Activated T-cell treated with anti-CD3 and anti-CD28 coated beads, Interleukin-2, amount 50 U/mL, for 4 hours (primary cell): ENCODE measurements at regions not wholly inside any gene's neighbourhood (a gene's known extent, or its start where the extent isn't known, plus 50 kb on each side); places are given as distances from the start of the nearest gene placed in this dataset.
"Not testable (repeated sequence)": the region's sequence is repeated elsewhere in the genome, so short reads cannot be mapped to it uniquely, and the experiment has no call there.

Source experiments
- ATAC-seq, 2 donors: fragments of 200-7000 bp; cut with Tn5 transposase; one replicate each; pipeline ENCODE4 v1.10.0; 2021
- DNase-seq: peaks from one replicate; pipeline ENCODE4 v3.0.0-alpha.2; 2020
- H3K27me3 Mint-ChIP-seq: one replicate; pipeline ENCODE4 v1.8.0; 2021; ENCODE audit warnings: low read depth, mixed read lengths
- H3K36me3 Mint-ChIP-seq: one replicate; pipeline ENCODE4 v1.8.0; 2022; ENCODE audit warnings: mixed read lengths; ENCODE audit not compliant: insufficient read depth
- H3K4me1 Mint-ChIP-seq: one replicate; pipeline ENCODE4 v1.8.0; 2021; ENCODE audit warnings: low read depth, mixed read lengths
- H3K4me3 Mint-ChIP-seq: one replicate; pipeline ENCODE4 v1.8.0; 2021; ENCODE audit warnings: mild to moderate bottlenecking, moderate library complexity, mixed read lengths
- H3K9me3 Mint-ChIP-seq: one replicate; pipeline ENCODE4 v1.8.0; 2021; ENCODE audit warnings: mixed read lengths

DNA sequence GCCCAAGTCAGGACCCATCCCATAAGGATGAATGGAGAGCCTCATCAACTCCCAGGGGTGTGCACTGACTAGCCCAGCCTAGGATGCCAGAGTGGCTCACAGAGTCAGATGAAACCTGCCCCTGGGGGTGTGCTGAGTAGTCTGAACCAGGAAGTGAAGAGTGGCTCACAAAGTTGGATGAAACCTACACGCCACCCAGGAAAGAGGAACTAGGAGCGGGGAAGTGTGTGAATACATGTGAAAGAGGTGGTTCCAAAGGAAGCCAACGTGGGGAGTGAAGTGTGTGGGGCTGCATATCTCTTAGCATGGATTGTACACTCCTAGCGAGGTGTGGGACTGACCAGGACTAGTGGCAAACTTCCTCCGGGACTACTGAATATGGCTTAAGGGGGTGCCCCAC, 902.1 kb upstream of the NDST4 start:
- H3K4me1 Mint-ChIP-seq: no peaks in the 10 kb centered on the region

GRCh38 chr4:116015062-116015461, 901.6 kb upstream of the NDST4 start:
- Mint-ChIP-seq H3K36me3 (no peaks in the 10 kb centered on the region), H3K4me1 (no peaks in the 10 kb centered on the region), H3K27me3 (no peaks in the 10 kb centered on the region), H3K9me3 (peaks cover 34% of the 10 kb centered on the region), H3K4me3 (no peak overlapping the region)
- DNase-seq: no peak
- ATAC-seq: no peak

More for the DNA sequence above, 902.1 kb upstream of the NDST4 start:
- H3K4me3 Mint-ChIP-seq: no peak overlapping the region
- no peaks in the 10 kb centered on the region for H3K27me3 Mint-ChIP-seq
- no peaks in the 10 kb centered on the region for H3K36me3 Mint-ChIP-seq
- no peak for ATAC-seq
- H3K9me3 Mint-ChIP-seq: peaks cover 38% of the 10 kb centered on the region
- no peak for DNase-seq

- Mint-ChIP-seq H3K4me1 (no peaks in the 10 kb centered on the region), H3K27me3 (no peaks in the 10 kb centered on the region), H3K9me3 (peaks cover 16% of the 10 kb centered on the region), H3K36me3 (no peaks in the 10 kb centered on the region), H3K4me3 (no peak overlapping the region)
- ATAC-seq (no peak), DNase-seq (no peak)
Measured at GRCh38 chr4:116010923-116011322, 897.5 kb upstream of the NDST4 start.

- Mint-ChIP-seq H3K27me3 (no peaks in the 10 kb centered on the region), H3K4me3 (no peak overlapping the region), H3K9me3 (peaks cover 3% of the 10 kb centered on the region), H3K36me3 (no peaks in the 10 kb centered on the region), H3K4me1 (no peaks in the 10 kb centered on the region)
- no peak for ATAC-seq
- no peak for DNase-seq
Measured at GRCh38 chr4:116005806-116006088, 892.3 kb upstream of the NDST4 start.

DNA sequence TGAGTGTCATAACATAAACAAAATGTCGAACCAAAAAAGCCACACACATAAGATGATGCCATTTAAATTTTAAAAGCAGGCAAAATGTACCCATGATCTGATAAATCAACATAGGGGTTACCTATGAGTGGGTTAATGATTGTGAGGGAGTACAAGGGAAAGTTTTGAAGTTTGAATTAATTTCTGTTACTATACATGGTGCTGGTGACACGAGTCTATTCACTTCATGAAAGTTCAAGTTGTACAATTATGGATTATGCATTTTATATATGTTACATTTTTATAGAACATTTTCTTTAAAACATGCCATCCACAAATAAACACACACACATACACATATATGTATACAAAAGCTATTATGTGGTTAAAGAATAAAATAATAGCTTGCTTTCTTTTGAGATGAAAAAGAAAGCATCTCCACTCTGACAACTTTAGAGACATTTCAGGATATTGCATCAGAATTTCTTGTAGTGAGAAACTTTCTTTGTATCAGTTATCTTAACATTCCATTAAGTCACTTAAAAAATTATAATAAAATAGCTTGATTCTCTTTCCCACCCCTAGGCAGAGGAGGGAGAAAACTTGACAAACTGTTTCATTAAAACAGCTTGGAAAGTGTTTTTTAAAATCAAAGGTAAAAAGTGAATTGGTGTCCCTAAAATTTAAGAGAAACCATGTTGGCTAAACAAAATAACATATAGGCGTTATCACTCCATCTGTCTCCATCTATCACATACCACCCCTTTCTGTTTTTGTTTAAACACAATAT, 891.8 kb upstream of the NDST4 start:
- Mint-ChIP-seq H3K27me3 (no peaks in the 10 kb centered on the region), H3K36me3 (no peaks in the 10 kb centered on the region), H3K4me1 (no peaks in the 10 kb centered on the region), H3K4me3 (no peak overlapping the region), H3K9me3 (peaks cover 3% of the 10 kb centered on the region)
- DNase-seq (no peak), ATAC-seq (no peak)

DNA sequence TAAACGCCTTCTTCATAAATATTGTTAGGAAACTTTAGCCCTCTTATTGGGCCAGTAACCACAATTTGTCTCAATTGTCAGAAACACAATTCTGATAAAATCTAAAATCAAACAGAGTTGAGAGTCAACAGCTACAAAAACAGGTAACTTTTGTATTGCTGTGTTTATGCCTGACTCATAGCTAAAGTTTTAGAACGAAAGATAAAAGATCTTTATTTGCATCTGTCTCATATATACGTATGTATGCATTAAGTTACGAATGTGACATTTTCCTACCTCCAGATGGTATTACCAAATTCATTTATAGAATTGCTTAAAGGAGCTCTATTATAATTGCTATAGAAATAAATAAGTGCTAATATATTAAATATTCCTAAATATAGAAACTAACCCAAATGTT, 887.9 kb upstream of the NDST4 start:
- H3K36me3 Mint-ChIP-seq: no peaks in the 10 kb centered on the region
- H3K27me3 Mint-ChIP-seq: no peaks in the 10 kb centered on the region
- DNase-seq: no peak
- no peak for ATAC-seq
- H3K4me1 Mint-ChIP-seq: no peaks in the 10 kb centered on the region
- H3K9me3 Mint-ChIP-seq: peaks cover 6% of the 10 kb centered on the region
- no peak overlapping the region for H3K4me3 Mint-ChIP-seq

- ATAC-seq (no peak), DNase-seq (no peak)
- H3K4me1 Mint-ChIP-seq: no peaks in the 10 kb centered on the region
- H3K9me3 Mint-ChIP-seq: peaks cover under 1% of the 10 kb centered on the region
- no peaks in the 10 kb centered on the region for H3K36me3 Mint-ChIP-seq
- no peak overlapping the region for H3K4me3 Mint-ChIP-seq
- H3K27me3 Mint-ChIP-seq: no peaks in the 10 kb centered on the region
Measured at GRCh38 chr4:115986573-115986972, 873.2 kb upstream of the NDST4 start.

GRCh38 chr4:115975421-115976001, 862.1 kb upstream of the NDST4 start:
- H3K27me3 Mint-ChIP-seq, ATAC-seq, DNase-seq, H3K9me3 Mint-ChIP-seq, H3K36me3 Mint-ChIP-seq, H3K4me3 Mint-ChIP-seq, H3K4me1 Mint-ChIP-seq: not testable (repeated sequence)

- no peak for ATAC-seq
- DNase-seq: no peak
- no peaks in the 10 kb centered on the region for H3K36me3 Mint-ChIP-seq
- H3K9me3 Mint-ChIP-seq: no peaks in the 10 kb centered on the region
- H3K27me3 Mint-ChIP-seq: no peaks in the 10 kb centered on the region
- no peaks in the 10 kb centered on the region for H3K4me1 Mint-ChIP-seq
- no peak overlapping the region for H3K4me3 Mint-ChIP-seq
Measured at GRCh38 chr4:115973768-115974167, 860.3 kb upstream of the NDST4 start.

DNA sequence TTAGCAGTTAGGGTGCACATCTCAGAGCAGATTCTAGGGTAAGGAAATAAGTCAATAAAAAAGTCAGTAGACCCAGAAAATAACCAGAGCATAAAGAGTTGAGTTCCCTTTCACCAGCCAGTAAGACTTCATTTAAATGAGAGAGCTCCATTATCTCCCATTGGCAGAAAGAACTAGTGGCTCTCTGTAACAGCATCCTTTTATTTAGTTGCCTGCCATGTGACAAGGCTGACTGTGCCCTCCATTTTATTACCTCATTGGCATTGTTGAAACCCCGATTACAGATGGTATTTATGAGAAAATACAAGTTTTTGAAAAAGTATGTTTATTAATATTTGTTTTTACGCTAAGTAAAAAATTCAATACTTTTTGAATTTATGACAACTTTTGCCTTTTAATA, 859.5 kb upstream of the NDST4 start:
- Mint-ChIP-seq H3K36me3 (no peaks in the 10 kb centered on the region), H3K4me1 (no peaks in the 10 kb centered on the region), H3K4me3 (no peak overlapping the region), H3K9me3 (no peaks in the 10 kb centered on the region), H3K27me3 (no peaks in the 10 kb centered on the region)
- ATAC-seq (no peak), DNase-seq (no peak)

DNA sequence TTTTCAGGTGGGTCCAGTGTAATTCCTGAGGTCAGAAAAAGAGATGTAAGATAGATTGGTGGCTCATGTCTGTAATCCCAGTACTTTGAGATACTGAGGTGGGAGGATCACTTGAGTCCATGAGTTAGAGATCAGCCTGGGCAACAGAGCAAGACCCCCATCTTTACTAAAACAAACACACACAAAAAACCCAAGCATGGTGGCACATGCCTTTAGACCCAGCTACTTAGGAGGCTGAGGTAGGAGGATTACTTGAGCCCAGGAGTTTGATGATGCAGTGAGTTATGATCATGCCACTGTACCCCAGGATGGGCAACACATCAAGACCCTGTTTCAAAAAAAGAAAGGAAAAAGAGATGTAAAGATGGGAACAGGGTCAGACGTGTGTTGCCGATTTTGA, 857.4 kb upstream of the NDST4 start:
- ATAC-seq (no peak), DNase-seq (no peak)
- Mint-ChIP-seq H3K4me3 (no peak overlapping the region), H3K27me3 (no peaks in the 10 kb centered on the region), H3K9me3 (no peaks in the 10 kb centered on the region), H3K36me3 (no peaks in the 10 kb centered on the region), H3K4me1 (no peaks in the 10 kb centered on the region)

DNA sequence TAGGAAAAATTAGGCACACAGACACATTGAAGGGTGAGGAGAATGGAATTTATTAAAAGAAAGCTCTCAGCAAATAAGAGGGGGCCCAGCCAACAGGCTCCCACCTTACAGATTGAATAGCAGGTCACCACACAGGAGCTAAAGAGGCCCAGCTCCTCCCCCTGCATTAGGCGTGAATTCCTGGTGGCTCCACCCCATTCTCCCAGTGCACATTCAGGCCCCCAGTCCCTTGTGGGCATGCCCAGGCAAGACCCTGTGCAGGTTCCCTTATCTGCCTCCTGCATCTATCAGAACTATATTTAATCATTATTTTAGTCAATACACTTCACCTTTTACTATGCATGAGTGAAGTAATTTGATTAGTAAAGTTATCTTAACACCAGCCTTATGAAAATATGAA, 856.3 kb upstream of the NDST4 start:
- ATAC-seq (no peak), DNase-seq (no peak)
- Mint-ChIP-seq H3K36me3 (no peaks in the 10 kb centered on the region), H3K27me3 (no peaks in the 10 kb centered on the region), H3K9me3 (no peaks in the 10 kb centered on the region), H3K4me1 (no peaks in the 10 kb centered on the region), H3K4me3 (no peak overlapping the region)

DNA sequence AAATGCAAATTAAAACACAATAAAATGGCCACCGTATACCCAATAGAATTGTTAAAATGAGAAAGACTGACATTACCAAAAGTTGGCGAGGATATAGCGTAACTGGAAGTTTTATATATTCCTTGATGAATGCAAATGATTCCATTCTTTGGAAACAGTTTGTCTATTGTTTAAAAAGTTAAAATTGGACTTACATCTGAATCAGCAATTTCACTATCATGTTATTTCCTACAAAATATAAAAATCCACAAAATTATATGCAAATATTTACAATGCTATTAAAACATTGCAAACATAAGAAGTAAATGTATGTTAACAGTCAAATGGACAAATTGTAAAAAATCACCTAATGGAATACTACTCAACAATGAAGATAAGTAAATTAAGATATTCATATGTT, 852.2 kb upstream of the NDST4 start:
- no peaks in the 10 kb centered on the region for H3K9me3 Mint-ChIP-seq
- ATAC-seq (no peak), DNase-seq (no peak)
- H3K36me3 Mint-ChIP-seq: no peaks in the 10 kb centered on the region
- no peak overlapping the region for H3K4me3 Mint-ChIP-seq
- no peaks in the 10 kb centered on the region for H3K4me1 Mint-ChIP-seq
- H3K27me3 Mint-ChIP-seq: no peaks in the 10 kb centered on the region

DNA sequence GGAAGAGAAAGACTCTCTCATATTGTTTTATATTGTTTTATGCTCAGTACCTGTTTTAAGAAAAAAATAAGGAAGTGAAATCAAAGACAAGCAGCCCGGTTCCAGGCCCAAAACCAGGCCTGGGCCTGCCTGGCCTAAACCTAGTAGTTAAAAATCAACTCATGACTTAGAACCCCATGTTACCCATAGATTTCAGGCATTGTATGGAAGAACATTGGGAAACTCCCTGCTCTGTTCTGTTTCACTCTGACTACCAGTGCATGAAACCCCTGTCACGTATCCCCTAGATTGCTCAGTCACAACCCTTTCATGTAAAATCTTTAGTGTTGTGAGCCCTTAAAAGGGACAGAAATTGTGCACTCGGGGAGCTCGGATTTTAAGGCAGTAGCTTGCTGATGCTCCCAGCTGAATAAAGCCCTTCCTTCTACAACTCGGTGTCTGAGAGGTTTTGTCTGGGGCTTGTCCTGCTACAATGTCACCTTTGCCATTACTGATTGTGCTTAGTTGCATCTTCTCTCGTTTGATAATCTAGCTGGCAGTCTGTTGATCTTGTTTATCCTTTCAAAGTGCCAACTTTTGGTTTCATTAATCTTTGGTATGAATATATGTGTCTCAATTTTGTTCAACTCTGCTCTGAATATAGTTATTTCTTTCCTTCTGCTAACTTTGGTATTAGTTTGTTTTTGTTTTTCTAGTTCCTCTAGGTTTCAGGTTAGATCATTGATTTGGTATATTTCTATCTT, 842.8 kb upstream of the NDST4 start:
- H3K9me3 Mint-ChIP-seq, DNase-seq, H3K27me3 Mint-ChIP-seq, ATAC-seq, H3K36me3 Mint-ChIP-seq, H3K4me3 Mint-ChIP-seq, H3K4me1 Mint-ChIP-seq: not testable (repeated sequence)

- Mint-ChIP-seq H3K9me3 (no peaks in the 10 kb centered on the region), H3K27me3 (no peaks in the 10 kb centered on the region), H3K4me3 (no peak overlapping the region), H3K4me1 (no peaks in the 10 kb centered on the region), H3K36me3 (no peaks in the 10 kb centered on the region)
- ATAC-seq (no peak), DNase-seq (no peak)
Measured at GRCh38 chr4:115950806-115951205, 837.4 kb upstream of the NDST4 start.
